Endothelial cell of umbilical vein (primary cell): ENCODE measurements at regions not wholly inside any gene's neighbourhood (a gene's known extent, or its start where the extent isn't known, plus 50 kb on each side); places are given as distances from the start of the nearest gene placed in this dataset.

ENCODE experiments used
- BruUV-seq: library from RNA; stranded (reverse); fragments of 400-500 nt; replicated peaks from 2 replicates; lab custom pipeline; 2021; lab: Mats Ljungman, UMichigan
- CTCF ChIA-PET: fragments of 300-600, 350-600 bp; sonication (Branson Sonifier 250); formaldehyde crosslinking; loops from one replicate; lab custom pipeline; 2021; ENCODE audit warnings: antibody characterized with exemption, inconsistent platforms; lab: Charles Lee
- POLR2A ChIA-PET: fragments of 300-600, 350-600 bp; sonication (Branson Sonifier 250); formaldehyde crosslinking; loops from one replicate; lab custom pipeline; 2021; ENCODE audit warnings: antibody characterized with exemption, inconsistent platforms; lab: Charles Lee
- DNase-seq: peaks from one replicate; pipeline ENCODE4 v3.0.0-alpha.2; 2011; ENCODE audit warnings: low read depth, low spot score
- FAIRE-seq: peaks from 2 replicates; lab custom pipeline; 2011; peaks lifted over from hg19 to GRCh38; lab: Jason Lieb, UNC
- H2AFZ ChIP-seq: 2 replicates; pipeline ENCODE4 v1.6.0; 2012; ENCODE audit warnings: low read depth, low read length, control low read depth, inconsistent platforms
- H3K27ac ChIP-seq: 2 replicates; pipeline ENCODE4 v1.5.1; 2011; ENCODE audit warnings: low read depth, mild to moderate bottlenecking, control low read depth, low read length, moderate library complexity; ENCODE audit not compliant: insufficient read depth
- H3K27me3 ChIP-seq, 2 experiments: 2 replicates each; pipeline versions ENCODE4 v1.6.0 to v1.6.1; 2011; ENCODE audit warnings: low read length in 2 of 2, mixed read lengths in 1 of 2; ENCODE audit not compliant: control insufficient read depth in 2 of 2, insufficient read depth in 2 of 2
- H3K36me3 ChIP-seq, 2 experiments: 2 replicates in 1 of 2; 3 replicates in 1 of 2; pipeline ENCODE4 v1.5.1; 2011; ENCODE audit warnings: low read length in 2 of 2, mild to moderate bottlenecking in 1 of 2, moderate library complexity in 1 of 2; ENCODE audit not compliant: control insufficient read depth in 2 of 2, insufficient read depth in 2 of 2; ENCODE audit errors: extremely low read depth in 1 of 2
- H3K4me1 ChIP-seq: 3 replicates; pipeline ENCODE4 v1.5.1; 2011; ENCODE audit warnings: mild to moderate bottlenecking, low read length; ENCODE audit not compliant: control insufficient read depth, insufficient read depth; ENCODE audit errors: extremely low read depth
- H3K4me2 ChIP-seq: 2 replicates; pipeline ENCODE4 v1.6.1; 2011; ENCODE audit warnings: low read length, control low read depth, mixed read lengths; ENCODE audit not compliant: insufficient read depth
- H3K4me3 ChIP-seq, 3 experiments: fragments of 200-600 bp in 1 of 3; sonication (generic), shearing (Covaris generic) in 1 of 3; replicated peaks in 1 of 3; 2 replicates each; pipeline ENCODE4 v1.5.1; 2011 to 2016; ENCODE audit warnings: control low read depth in 3 of 3, low read length in 3 of 3, mild to moderate bottlenecking in 2 of 3, inconsistent platforms in 1 of 3, low read depth in 1 of 3, moderate library complexity in 1 of 3; ENCODE audit not compliant: insufficient read depth in 1 of 3
- H3K79me2 ChIP-seq: 2 replicates; pipeline ENCODE4 v1.6.0; 2012; ENCODE audit warnings: low read length, inconsistent platforms; ENCODE audit not compliant: control insufficient read depth, insufficient read depth
- H3K9ac ChIP-seq: replicated peaks from 2 replicates; pipeline ENCODE3; 2011; ENCODE audit warnings: low read length, control low read depth; ENCODE audit not compliant: insufficient read depth; ENCODE audit errors: extremely low read depth
- H3K9me1 ChIP-seq: replicated peaks from 3 replicates; pipeline ENCODE4 v1.6.0; 2011; ENCODE audit warnings: mild to moderate bottlenecking, low read length; ENCODE audit not compliant: control insufficient read depth, insufficient read depth; ENCODE audit errors: extremely low read depth
- H3K9me3 ChIP-seq: replicated peaks from 2 replicates; pipeline ENCODE4 v1.5.1; 2012; ENCODE audit warnings: low read length, inconsistent platforms; ENCODE audit not compliant: control insufficient read depth, insufficient read depth
- H4K20me1 ChIP-seq: replicated peaks from 2 replicates; pipeline ENCODE3; 2011; ENCODE audit warnings: mild to moderate bottlenecking, low read length; ENCODE audit not compliant: control insufficient read depth, insufficient read depth; ENCODE audit errors: extremely low read depth
- CTCF ChIP-seq, 2 donors: IDR thresholded peaks; 1 replicate in 1 of 2; 2 replicates in 1 of 2; pipeline ENCODE4 v1.5.1; 2011; ENCODE audit warnings: low read length in 2 of 2, mild to moderate bottlenecking in 2 of 2, moderate library complexity in 2 of 2, control low read depth in 1 of 2, inconsistent platforms in 1 of 2, low read depth in 1 of 2; ENCODE audit not compliant: insufficient read depth in 1 of 2; ENCODE audit errors: extremely low read depth in 1 of 2
- EZH2 ChIP-seq: IDR thresholded peaks from 2 replicates; pipeline ENCODE4 v1.6.1; 2012; ENCODE audit warnings: borderline replicate concordance, low read depth, mild to moderate bottlenecking, moderate library complexity, low read length, inconsistent platforms; ENCODE audit not compliant: severe bottlenecking
- FOS ChIP-seq: IDR thresholded peaks from 2 replicates; pipeline ENCODE4 v1.6.1; 2011; ENCODE audit warnings: mild to moderate bottlenecking, low read length, moderate library complexity, borderline replicate concordance; ENCODE audit not compliant: insufficient read depth
- GATA2 ChIP-seq: IDR thresholded peaks from 2 replicates; pipeline ENCODE4 v1.7.0; 2011; ENCODE audit warnings: low read depth, mild to moderate bottlenecking, moderate library complexity, mixed read lengths, low read length; ENCODE audit not compliant: insufficient read length, insufficient read depth
- JUN ChIP-seq: IDR thresholded peaks from 2 replicates; pipeline ENCODE4 v1.6.1; 2011; ENCODE audit warnings: borderline replicate concordance, low read depth; ENCODE audit not compliant: insufficient read length, insufficient read depth
- MAX ChIP-seq: IDR thresholded peaks from 2 replicates; pipeline ENCODE4 v1.6.1; 2011; ENCODE audit not compliant: insufficient read depth, insufficient read length
- MYC ChIP-seq: IDR thresholded peaks from one replicate; pipeline ENCODE4 v1.6.1; 2011; ENCODE audit warnings: mild to moderate bottlenecking, low read depth, low read length
- POLR2A ChIP-seq: IDR thresholded peaks from 2 replicates; pipeline ENCODE4 v1.6.1; 2012; ENCODE audit warnings: low read depth, mild to moderate bottlenecking, control low read depth, low read length
- POLR2AphosphoS5 ChIP-seq: IDR thresholded peaks from 2 replicates; pipeline ENCODE4 v1.6.1; 2012; ENCODE audit warnings: low read depth, mild to moderate bottlenecking, control low read depth, low read length, moderate library complexity; ENCODE audit not compliant: insufficient read depth
- dilution Hi-C: fragments of 300-500 bp; cut with MboI; formaldehyde crosslinking; loops from one replicate; pipeline ENCODE4 v1.15.0; 2019; ENCODE audit warnings: low sequenced_read_pairs; ENCODE audit not compliant: extremely low pct_ligation_motif_present
- intact Hi-C: fragments of 100-400 bp; cut with micrococcal nuclease; formaldehyde crosslinking; loops from one replicate; pipeline ENCODE4 v1.10.0; 2022

- intact Hi-C loops (no loop called here), dilution Hi-C loops (no loop called here)
- no peaks in the 10 kb centered on the region for H3K36me3 ChIP-seq
- no peaks in the 10 kb centered on the region for H4K20me1 ChIP-seq
- CTCF ChIA-PET: interaction anchor here (1.0 kb wide), 1 partner anchor 16 kb away, joined by 3 read pairs; no protein-coding TSS in a partner anchor
- no peak for FAIRE-seq
- H3K27me3 ChIP-seq: no peaks in the 10 kb centered on the region
- H3K27ac ChIP-seq: no peak overlapping the region
- no peak overlapping the region for H3K4me3 ChIP-seq
- no peak overlapping the region for H3K4me2 ChIP-seq
- peaks cover 4% of the 10 kb centered on the region for H3K4me1 ChIP-seq
- H3K9ac ChIP-seq: no peak overlapping the region
- BruUV-seq: no TSS peak
- H3K79me2 ChIP-seq: no peaks in the 10 kb centered on the region
- no peak for DNase-seq
- H3K9me1 ChIP-seq: no peaks in the 10 kb centered on the region
- POLR2A ChIA-PET: no interaction called here
- TF ChIP-seq CTCF (IDR thresholded peaks at IDR 0.05; ENCODE audit: extremely low read depth in 1 of 2, insufficient read depth in 1 of 2, low read depth in 1 of 2, low read length in 2 of 2) (no peak), GATA2 (no peak), FOS (no peak), MAX (no peak), MYC (no peak), JUN (no peak), POLR2AphosphoS5 (no peak), POLR2A (no peak), EZH2 (no peak)
- no peak overlapping the region for H2AFZ ChIP-seq
- no peaks in the 10 kb centered on the region for H3K9me3 ChIP-seq
Measured at GRCh38 chr20:10917826-10918225, 244.0 kb upstream of the JAG1 start.
